SU-DHL-6 (cell line): ENCODE measurements at regions not wholly inside any gene's neighbourhood (a gene's known extent, or its start where the extent isn't known, plus 50 kb on each side); places are given as distances from the start of the nearest gene placed in this dataset.

Experiments
- CTCF ChIP-seq: fragments of 200-600 bp; sonication (generic); IDR thresholded peaks from one replicate; pipeline ENCODE4 v1.5.1; 2017; ENCODE audit warnings: antibody characterized with exemption, mild to moderate bottlenecking, low read length, moderate library complexity; ENCODE audit not compliant: insufficient read depth, poor library complexity, severe bottlenecking
- EZH2phosphoT487 ChIP-seq: fragments of 200-600 bp; sonication (generic), shearing (Covaris generic); conservative IDR thresholded peaks from 2 replicates; pipeline ENCODE4 v1.6.1; 2018; ENCODE audit warnings: mild to moderate bottlenecking, antibody characterized with exemption, low read length, moderate library complexity, mixed read lengths

- no peak for TF ChIP-seq CTCF
- no peak for TF ChIP-seq EZH2phosphoT487
These were observed 157.3 kb upstream of the IRX3 start for GRCh38 chr16:54443839-54444238.
